ENCODE measurements at regions not wholly inside any gene's neighbourhood (a gene's known extent, or its start where the extent isn't known, plus 50 kb on each side); places are given as distances from the start of the nearest gene placed in this dataset.
A peak's percentile ranks its signal among the peaks of the same experiment; 100 is the strongest.

DNA sequence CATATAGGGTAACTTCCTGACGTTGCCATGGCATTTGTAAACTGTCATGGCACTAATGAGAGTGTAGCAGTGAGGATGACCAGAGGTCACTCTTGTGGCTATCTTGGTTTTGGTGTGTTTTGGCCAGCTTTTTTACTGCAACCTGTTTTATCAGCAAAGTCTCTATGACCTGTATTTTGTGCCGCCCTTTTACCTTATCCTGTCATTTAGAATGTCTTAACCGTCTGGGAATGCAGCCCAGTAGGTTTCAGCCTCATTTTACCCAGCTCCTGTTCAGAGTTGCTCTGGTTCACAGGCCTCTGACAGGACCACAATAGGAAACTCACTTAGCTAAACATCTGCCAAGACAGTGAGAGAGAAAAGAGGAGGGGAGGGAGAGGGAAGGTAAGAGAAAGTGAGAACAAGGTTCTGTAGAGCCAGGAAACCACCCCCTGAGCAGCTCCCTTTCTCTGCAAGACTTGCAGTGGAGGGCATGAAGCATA, 64.8 kb upstream of the PLEKHG3 start:
- Histone ChIP-seq H3K4me3 (ENCODE audit: low read depth, low read length) (no peak overlapping the region), H3K36me3 (ENCODE audit: control insufficient read depth, insufficient read depth, low read length) (no peaks in the 10 kb centered on the region), H3K4me1 (peaks cover 59% of the 10 kb centered on the region), H3K9me3 (no peaks in the 10 kb centered on the region), H3K27me3 (replicated peaks; ENCODE audit: control insufficient read depth, insufficient read depth, low read length) (no peaks in the 10 kb centered on the region)
- H3K36me3 Mint-ChIP-seq (ENCODE audit: insufficient read depth, unreplicated experiment) = peaks cover 6% of the 10 kb centered on the region
- TF ChIP-seq, protein P1, sequence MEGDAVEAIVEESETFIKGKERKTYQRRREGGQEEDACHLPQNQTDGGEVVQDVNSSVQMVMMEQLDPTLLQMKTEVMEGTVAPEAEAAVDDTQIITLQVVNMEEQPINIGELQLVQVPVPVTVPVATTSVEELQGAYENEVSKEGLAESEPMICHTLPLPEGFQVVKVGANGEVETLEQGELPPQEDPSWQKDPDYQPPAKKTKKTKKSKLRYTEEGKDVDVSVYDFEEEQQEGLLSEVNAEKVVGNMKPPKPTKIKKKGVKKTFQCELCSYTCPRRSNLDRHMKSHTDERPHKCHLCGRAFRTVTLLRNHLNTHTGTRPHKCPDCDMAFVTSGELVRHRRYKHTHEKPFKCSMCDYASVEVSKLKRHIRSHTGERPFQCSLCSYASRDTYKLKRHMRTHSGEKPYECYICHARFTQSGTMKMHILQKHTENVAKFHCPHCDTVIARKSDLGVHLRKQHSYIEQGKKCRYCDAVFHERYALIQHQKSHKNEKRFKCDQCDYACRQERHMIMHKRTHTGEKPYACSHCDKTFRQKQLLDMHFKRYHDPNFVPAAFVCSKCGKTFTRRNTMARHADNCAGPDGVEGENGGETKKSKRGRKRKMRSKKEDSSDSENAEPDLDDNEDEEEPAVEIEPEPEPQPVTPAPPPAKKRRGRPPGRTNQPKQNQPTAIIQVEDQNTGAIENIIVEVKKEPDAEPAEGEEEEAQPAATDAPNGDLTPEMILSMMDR (IDR thresholded peaks at IDR 0.05; ENCODE audit: insufficient read depth in 1 of 2, low read depth in 1 of 2, low read length in 1 of 2, severe bottlenecking in 1 of 2, unreplicated experiment in 1 of 2) = no peak
- intact Hi-C loops (cut with micrococcal nuclease; ENCODE audit: unreplicated experiment) = loop anchor here (1.0 kb wide), 1 partner anchor 9 kb away; no protein-coding TSS in a partner anchor
- peaks cover 40% of the 10 kb centered on the region for H3K4me1 Mint-ChIP-seq (ENCODE audit: low read depth, unreplicated experiment)
- no peaks in the 10 kb centered on the region for H3K9me3 Mint-ChIP-seq (ENCODE audit: unreplicated experiment)
- DNase-seq = peak; percentile 62 to 63
- ChIA-PET CTCF (interaction anchor here (0.6 kb wide), 1 partner anchor 87 kb away, joined by 3 read pairs; no protein-coding TSS in a partner anchor), POLR2A (interaction anchor here (0.6 to 0.8 kb wide), 2 partner anchors 15 to 201 kb away, joined by 3 to 5 read pairs; no protein-coding TSS in a partner anchor)
- H3K27ac Mint-ChIP-seq (ENCODE audit: unreplicated experiment) = peak overlapping the region; percentile 89
- H3K27me3 Mint-ChIP-seq (ENCODE audit: insufficient read depth, unreplicated experiment) = no peaks in the 10 kb centered on the region
- no TSS peak for BruUV-seq (replicated peaks)
- H3K4me3 Mint-ChIP-seq (ENCODE audit: unreplicated experiment) = peak overlapping the region; percentile 21

DNA sequence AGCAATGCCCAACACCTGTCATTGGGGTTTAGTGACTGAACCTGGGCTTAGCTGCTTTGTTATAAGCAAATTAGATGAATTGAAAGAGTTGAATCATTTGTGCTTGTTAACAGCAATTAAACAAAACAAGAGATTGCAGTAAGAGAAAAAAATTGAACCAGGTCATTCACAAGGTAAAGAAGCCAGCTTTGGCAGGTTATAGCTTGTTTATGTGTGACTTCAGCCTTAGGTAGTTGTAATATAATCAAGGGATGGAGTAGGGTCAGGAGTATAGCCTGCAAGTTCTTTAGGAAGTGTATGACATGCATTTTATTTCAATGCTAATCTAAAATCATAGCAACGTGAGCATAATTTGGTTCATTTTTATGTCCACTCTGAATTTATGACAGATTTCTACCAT, 63.4 kb upstream of the PLEKHG3 start:
- POLR2A ChIA-PET = no interaction called here
- CTCF ChIA-PET = interaction anchor here (1.1 kb wide), 1 partner anchor 124 kb away, joined by 3 read pairs; no protein-coding TSS in a partner anchor
- TF ChIP-seq, protein P1 (IDR thresholded peaks at IDR 0.05; ENCODE audit: insufficient read depth in 1 of 2, low read depth in 1 of 2, low read length in 1 of 2, severe bottlenecking in 1 of 2, unreplicated experiment in 1 of 2) = no peak
- Mint-ChIP-seq H3K4me3 (ENCODE audit: unreplicated experiment) (no peak overlapping the region), H3K4me1 (ENCODE audit: low read depth, unreplicated experiment) (peaks cover 55% of the 10 kb centered on the region), H3K9me3 (ENCODE audit: unreplicated experiment) (no peaks in the 10 kb centered on the region), H3K36me3 (ENCODE audit: insufficient read depth, unreplicated experiment) (peaks cover 6% of the 10 kb centered on the region), H3K27me3 (ENCODE audit: insufficient read depth, unreplicated experiment) (no peaks in the 10 kb centered on the region), H3K27ac (ENCODE audit: unreplicated experiment) (no peak overlapping the region)
- Histone ChIP-seq H3K4me1 (peaks cover 70% of the 10 kb centered on the region), H3K36me3 (ENCODE audit: control insufficient read depth, insufficient read depth, low read length) (no peaks in the 10 kb centered on the region), H3K9me3 (no peaks in the 10 kb centered on the region), H3K4me3 (ENCODE audit: low read depth, low read length) (no peak overlapping the region), H3K27me3 (replicated peaks; ENCODE audit: control insufficient read depth, insufficient read depth, low read length) (no peaks in the 10 kb centered on the region)
- DNase-seq = no peak
- intact Hi-C loops (cut with micrococcal nuclease; ENCODE audit: unreplicated experiment) = no loop called here
- no TSS peak for BruUV-seq (replicated peaks)

DNA sequence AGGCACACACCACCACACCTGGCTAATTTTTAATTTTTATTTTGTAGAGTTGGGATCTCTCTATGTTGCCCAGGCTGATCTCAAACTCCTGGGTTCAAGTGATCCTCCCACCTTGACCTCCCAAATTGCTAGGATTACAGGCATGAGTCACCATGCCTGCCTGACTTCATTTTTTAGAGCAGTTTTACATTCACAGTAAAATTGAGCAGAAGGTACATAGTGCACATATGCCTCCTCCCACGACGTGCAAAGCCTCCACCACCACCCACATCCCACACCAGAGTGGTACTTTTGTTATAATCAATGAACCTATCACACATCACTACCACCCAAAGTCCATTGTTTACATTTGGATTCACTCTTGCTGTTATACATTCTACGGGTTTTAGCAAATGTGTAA, 62.5 kb upstream of the PLEKHG3 start:
- intact Hi-C loops (cut with micrococcal nuclease; ENCODE audit: unreplicated experiment) = no loop called here
- POLR2A ChIA-PET = no interaction called here
- Mint-ChIP-seq H3K4me1 (ENCODE audit: low read depth, unreplicated experiment) (peaks cover 58% of the 10 kb centered on the region), H3K36me3 (ENCODE audit: insufficient read depth, unreplicated experiment) (peaks cover 6% of the 10 kb centered on the region), H3K4me3 (ENCODE audit: unreplicated experiment) (no peak overlapping the region), H3K9me3 (ENCODE audit: unreplicated experiment) (no peaks in the 10 kb centered on the region), H3K27ac (ENCODE audit: unreplicated experiment) (peak overlapping the region; percentile 39), H3K27me3 (ENCODE audit: insufficient read depth, unreplicated experiment) (no peaks in the 10 kb centered on the region)
- Histone ChIP-seq H3K27me3 (replicated peaks; ENCODE audit: control insufficient read depth, insufficient read depth, low read length) (no peaks in the 10 kb centered on the region), H3K4me1 (peaks cover 72% of the 10 kb centered on the region), H3K36me3 (ENCODE audit: control insufficient read depth, insufficient read depth, low read length) (no peaks in the 10 kb centered on the region), H3K9me3 (no peaks in the 10 kb centered on the region), H3K4me3 (ENCODE audit: low read depth, low read length) (no peak overlapping the region)
- BruUV-seq (replicated peaks) = no TSS peak
- no peak for DNase-seq
- TF ChIP-seq, protein P1 (IDR thresholded peaks at IDR 0.05; ENCODE audit: insufficient read depth in 1 of 2, low read depth in 1 of 2, low read length in 1 of 2, severe bottlenecking in 1 of 2, unreplicated experiment in 1 of 2) = no peak
- CTCF ChIA-PET = no interaction called here

Data from Caco-2 (cell line).